K562 (cell line): ENCODE measurements at regions not wholly inside any gene's neighbourhood (a gene's known extent, or its start where the extent isn't known, plus 50 kb on each side); places are given as distances from the start of the nearest gene placed in this dataset.
A peak's percentile ranks its signal among the peaks of the same experiment; 100 is the strongest.
"Not testable (repeated sequence)": the region's sequence is repeated elsewhere in the genome, so short reads cannot be mapped to it uniquely, and the experiment has no call there.

Experiments
- ATAC-seq: fragments of 200-7000 bp; cut with Tn5 transposase; 3 replicates; pipeline ENCODE4 v1.9.1; 2020; ENCODE audit warnings: moderate library complexity
- BruUV-seq: library from RNA; stranded (reverse); fragments of 400-500 nt; replicated peaks from 2 replicates; lab custom pipeline; 2021; lab: Mats Ljungman, UMichigan
- CTCF ChIA-PET: fragments of 300-600 bp; formaldehyde crosslinking; extraction: SDS; loops from one replicate; lab custom pipeline; 2021; ENCODE audit warnings: low intra/inter-chr PET ratio; lab: Yijun Ruan, JAX
- POLR2A ChIA-PET: fragments of 300-600, 350-650 bp; sonication (Branson Sonifier 250); formaldehyde crosslinking; extraction: SDS; loops from one replicate; lab custom pipeline; 2021; ENCODE audit warnings: antibody characterized with exemption, inconsistent platforms; lab: Yijun Ruan, JAX
- DNase-seq, 4 experiments: peaks; one replicate each; pipeline versions ENCODE4 v3.0.0 to v3.0.0-alpha.2; 2011 to 2018; ENCODE audit warnings: low spot score in 3 of 4, mixed read lengths in 3 of 4; ENCODE audit errors: extremely low read depth in 1 of 4
- FAIRE-seq: peaks from 2 replicates; lab custom pipeline; 2011; peaks lifted over from hg19 to GRCh38; lab: Jason Lieb, UNC
- H2AFZ ChIP-seq: 2 replicates; pipeline ENCODE4 v1.6.0; 2011; ENCODE audit warnings: low read depth, low read length, control low read depth, inconsistent platforms
- H3K27ac ChIP-seq: fragments of 200-600 bp; 3 replicates; pipeline ENCODE4 v1.8.0; 2011; ENCODE audit warnings: low read depth, mild to moderate bottlenecking, control low read depth, inconsistent platforms, low read length, moderate library complexity, mixed read lengths; ENCODE audit errors: extremely low read depth
- H3K27me3 ChIP-seq, 2 experiments: fragments of 300-600 bp in 1 of 2; 2 replicates in 1 of 2; 3 replicates in 1 of 2; pipeline versions ENCODE4 v1.6.0 to v1.8.0; 2011; ENCODE audit warnings: inconsistent platforms in 2 of 2, low read length in 2 of 2, mild to moderate bottlenecking in 1 of 2, mixed read lengths in 1 of 2, moderate library complexity in 1 of 2; ENCODE audit not compliant: control insufficient read depth in 2 of 2, insufficient read depth in 2 of 2
- H3K36me3 ChIP-seq: fragments of 300-600 bp; 3 replicates; pipeline ENCODE4 v1.8.0; 2011; ENCODE audit warnings: mild to moderate bottlenecking, low read length, inconsistent platforms; ENCODE audit not compliant: control insufficient read depth, insufficient read depth
- H3K4me1 ChIP-seq, 2 experiments: fragments of 200-600 bp in 1 of 2; replicated peaks in 1 of 2; 2 replicates in 1 of 2; 3 replicates in 1 of 2; pipeline versions ENCODE4 v1.5.1 to v1.8.0; 2011; ENCODE audit warnings: inconsistent platforms in 2 of 2, low read length in 2 of 2, mild to moderate bottlenecking in 1 of 2, mixed read lengths in 1 of 2, moderate library complexity in 1 of 2; ENCODE audit not compliant: control insufficient read depth in 2 of 2, insufficient read depth in 2 of 2
- H3K4me2 ChIP-seq: 2 replicates; pipeline ENCODE4 v1.6.1; 2011; ENCODE audit warnings: low read length, control low read depth, inconsistent platforms, mixed read lengths; ENCODE audit not compliant: insufficient read depth
- H3K4me3 ChIP-seq: fragments of 200-600 bp; sonication (generic), shearing (Covaris generic); 2 replicates; pipeline ENCODE4 v1.5.1; 2016; ENCODE audit warnings: control low read depth, inconsistent platforms
- H3K79me2 ChIP-seq: fragments of 200-600 bp; 3 replicates; pipeline ENCODE4 v1.8.0; 2011; ENCODE audit warnings: low read length, inconsistent platforms; ENCODE audit not compliant: control insufficient read depth, insufficient read depth
- H3K9ac ChIP-seq, 2 experiments: 2 replicates each; pipeline versions ENCODE4 v1.6.0 to v1.6.1; 2011; ENCODE audit warnings: low read depth in 2 of 2, low read length in 2 of 2, control low read depth in 1 of 2, inconsistent platforms in 1 of 2, mild to moderate bottlenecking in 1 of 2, mixed read lengths in 1 of 2; ENCODE audit not compliant: insufficient read depth in 1 of 2
- H3K9me1 ChIP-seq: one replicate; pipeline ENCODE4 v1.6.0; 2011; ENCODE audit warnings: inconsistent platforms, mild to moderate bottlenecking, low read length, moderate library complexity; ENCODE audit not compliant: control insufficient read depth, insufficient read depth
- H3K9me3 ChIP-seq: replicated peaks from 2 replicates; pipeline ENCODE4 v1.5.1; 2011; ENCODE audit warnings: low read depth, low read length, inconsistent platforms; ENCODE audit not compliant: control insufficient read depth, insufficient read depth
- H4K20me1 ChIP-seq: replicated peaks from 2 replicates; pipeline ENCODE4 v1.6.1; 2011; ENCODE audit warnings: low read length, inconsistent platforms, mixed read lengths; ENCODE audit not compliant: control insufficient read depth, insufficient read depth
- NBN ChIP-seq: fragments of 450-650 bp; IDR thresholded peaks from 2 replicates; pipeline ENCODE4 v1.6.1; 2016; ENCODE audit warnings: low read depth, mild to moderate bottlenecking
- SMARCC2 ChIP-seq: fragments of 450-650 bp; IDR thresholded peaks from 2 replicates; pipeline ENCODE4 v1.6.1; 2017; ENCODE audit warnings: antibody characterized with exemption, moderate library complexity, mild to moderate bottlenecking, low read depth
- TGIF2 ChIP-seq: sonication (generic); formaldehyde crosslinking; IDR thresholded peaks from 2 replicates; pipeline ENCODE4 v1.8.1; 2022; ENCODE audit warnings: mild to moderate bottlenecking, missing genetic modification reagents, moderate library complexity
- TRIM28 ChIP-seq: fragments of 450-650 bp; IDR thresholded peaks from 2 replicates; pipeline ENCODE4 v1.6.1; 2017
- ZNF3 ChIP-seq: fragments of 250-450 bp; sonication (Bioruptor Pico); IDR thresholded peaks from 2 replicates; pipeline ENCODE4 v1.5.0; 2021; ENCODE audit warnings: mild to moderate bottlenecking, moderate library complexity
- ZNF507 ChIP-seq: conservative IDR thresholded peaks from 2 replicates; pipeline ENCODE4 v1.6.1; 2017; ENCODE audit warnings: missing genetic modification characterization, missing compliant biosample characterization
- WGBS: fragments of 100-300 bp; shearing (Covaris generic); methylation state at CpG from one replicate; pipeline ENCODE4 v1.1.6; 2016; ENCODE audit warnings: low coverage, mixed read lengths; ENCODE audit not compliant: insufficient coverage; ENCODE audit errors: missing lambda C conversion rate; 5-methylcytosine and 5-hydroxymethylcytosine counted together
- in situ Hi-C: fragments of 300-500 bp; cut with MboI; formaldehyde crosslinking; loops from 4 replicates; pipeline ENCODE4 v1.15.0; 2018; ENCODE audit warnings: inconsistent platforms, mixed read lengths
- intact Hi-C: fragments of 100-400 bp; cut with micrococcal nuclease; formaldehyde crosslinking; loops from 2 replicates; pipeline ENCODE4 v1.14.2; 2022
- TF ChIP-seq, protein P1 (sequence below): fragments of 250-450 bp; sonication (Bioruptor Pico); IDR thresholded peaks from 2 replicates; pipeline ENCODE4 v1.6.1; 2021; ENCODE audit warnings: mild to moderate bottlenecking
- TF ChIP-seq, protein P2 (sequence below): fragments of 250-450 bp; sonication (Bioruptor Pico); IDR thresholded peaks from 2 replicates; pipeline ENCODE4 v1.5.0; 2020; ENCODE audit warnings: mild to moderate bottlenecking, borderline replicate concordance
- TF ChIP-seq, protein P3 (sequence below): fragments of 450-650 bp; IDR thresholded peaks from 2 replicates; pipeline ENCODE4 v1.6.1; 2018; ENCODE audit warnings: mild to moderate bottlenecking, low read depth; ENCODE audit not compliant: partially characterized antibody

DNA sequence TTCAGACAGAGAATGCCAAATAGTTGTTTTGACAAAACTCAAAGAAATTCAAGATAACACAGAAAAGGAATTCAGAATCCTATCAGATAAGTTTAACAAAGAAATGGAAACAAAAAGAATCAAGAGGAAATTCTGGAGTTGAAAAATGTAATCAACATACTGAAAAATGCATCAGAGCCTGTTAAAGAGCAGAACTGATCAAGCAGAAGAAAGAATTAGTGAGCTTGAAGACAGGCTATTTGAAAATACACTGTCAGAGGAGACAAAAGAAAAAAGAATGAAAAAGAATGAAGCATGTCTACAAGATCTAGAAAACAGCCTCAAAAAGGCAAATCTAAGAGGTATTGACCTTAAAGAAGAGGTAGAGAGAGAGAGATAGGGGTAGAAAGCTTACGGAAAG is 77.7 kb upstream of the MAGI3 start:
- not testable (repeated sequence) for BruUV-seq, FAIRE-seq

DNA sequence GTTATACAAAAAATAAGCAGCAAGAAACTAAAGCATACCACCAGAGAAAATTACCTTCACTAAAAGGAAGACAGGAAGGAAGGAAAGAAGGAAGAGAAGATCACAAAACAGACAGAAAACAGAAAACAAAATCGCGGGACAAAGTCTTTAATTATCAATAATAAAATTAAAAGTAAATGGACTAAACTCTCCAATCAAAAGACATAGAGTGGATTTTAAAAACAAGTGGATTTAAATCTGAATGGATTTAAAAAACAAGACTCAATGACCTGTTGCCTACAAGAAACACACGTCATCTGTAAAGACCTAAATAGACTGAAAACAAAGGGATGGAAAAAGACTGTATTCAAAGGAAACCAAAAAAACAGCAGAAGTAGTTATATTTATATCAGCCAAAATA is 75.7 kb upstream of the MAGI3 start:
- no peaks in the 10 kb centered on the region for H3K4me1 ChIP-seq
- H4K20me1 ChIP-seq = no peaks in the 10 kb centered on the region
- ATAC-seq (no peak), FAIRE-seq (no peak), DNase-seq (no peak)
- H3K9ac ChIP-seq = no peak overlapping the region
- in situ Hi-C loops = no loop called here
- H3K9me1 ChIP-seq = no peaks in the 10 kb centered on the region
- no peak overlapping the region for H2AFZ ChIP-seq
- no peaks in the 10 kb centered on the region for H3K79me2 ChIP-seq
- H3K4me2 ChIP-seq = no peak overlapping the region
- intact Hi-C loops = no loop called here
- no peaks in the 10 kb centered on the region for H3K36me3 ChIP-seq
- no peak overlapping the region for H3K27ac ChIP-seq
- WGBS = 11% methylated on average over 3 of the region's 3 CpGs
- TF ChIP-seq ZNF3 (no peak), SMARCC2 (no peak), TGIF2 (CRISPR knock-in tag) (no peak), ZNF507 (tag) (peak; percentile 92), NBN (no peak)
- TF ChIP-seq, protein P1, sequence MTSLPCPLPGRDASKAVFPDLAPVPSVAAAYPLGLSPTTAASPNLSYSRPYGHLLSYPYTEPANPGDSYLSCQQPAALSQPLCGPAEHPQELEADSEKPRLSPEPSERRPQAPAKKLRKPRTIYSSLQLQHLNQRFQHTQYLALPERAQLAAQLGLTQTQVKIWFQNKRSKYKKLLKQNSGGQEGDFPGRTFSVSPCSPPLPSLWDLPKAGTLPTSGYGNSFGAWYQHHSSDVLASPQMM (CRISPR knock-in tag) = no peak
- TF ChIP-seq, protein P2, sequence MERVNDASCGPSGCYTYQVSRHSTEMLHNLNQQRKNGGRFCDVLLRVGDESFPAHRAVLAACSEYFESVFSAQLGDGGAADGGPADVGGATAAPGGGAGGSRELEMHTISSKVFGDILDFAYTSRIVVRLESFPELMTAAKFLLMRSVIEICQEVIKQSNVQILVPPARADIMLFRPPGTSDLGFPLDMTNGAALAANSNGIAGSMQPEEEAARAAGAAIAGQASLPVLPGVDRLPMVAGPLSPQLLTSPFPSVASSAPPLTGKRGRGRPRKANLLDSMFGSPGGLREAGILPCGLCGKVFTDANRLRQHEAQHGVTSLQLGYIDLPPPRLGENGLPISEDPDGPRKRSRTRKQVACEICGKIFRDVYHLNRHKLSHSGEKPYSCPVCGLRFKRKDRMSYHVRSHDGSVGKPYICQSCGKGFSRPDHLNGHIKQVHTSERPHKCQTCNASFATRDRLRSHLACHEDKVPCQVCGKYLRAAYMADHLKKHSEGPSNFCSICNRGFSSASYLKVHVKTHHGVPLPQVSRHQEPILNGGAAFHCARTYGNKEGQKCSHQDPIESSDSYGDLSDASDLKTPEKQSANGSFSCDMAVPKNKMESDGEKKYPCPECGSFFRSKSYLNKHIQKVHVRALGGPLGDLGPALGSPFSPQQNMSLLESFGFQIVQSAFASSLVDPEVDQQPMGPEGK = no peak
- ChIA-PET POLR2A (no interaction called here), CTCF (no interaction called here)
- no peak overlapping the region for H3K4me3 ChIP-seq
- no peaks in the 10 kb centered on the region for H3K9me3 ChIP-seq
- BruUV-seq = no TSS peak
- no peaks in the 10 kb centered on the region; a peak in 1 of 5 replicates for H3K27me3 ChIP-seq

More for the DNA sequence above, 77.7 kb upstream of the MAGI3 start:
- H3K4me2 ChIP-seq, CTCF ChIA-PET, H3K79me2 ChIP-seq, H3K27me3 ChIP-seq, H3K9me3 ChIP-seq, H3K4me1 ChIP-seq, intact Hi-C loops, in situ Hi-C loops, H3K9ac ChIP-seq, H2AFZ ChIP-seq, H3K27ac ChIP-seq, H4K20me1 ChIP-seq, H3K9me1 ChIP-seq, H3K4me3 ChIP-seq, ATAC-seq, DNase-seq, H3K36me3 ChIP-seq: not testable (repeated sequence)
- POLR2A ChIA-PET = interaction anchor here (0.7 to 2.3 kb wide), 2 partner anchors 10 to 145 kb away, joined by 3 to 7 read pairs; no protein-coding TSS in a partner anchor
- WGBS = 21% methylated on average over 1 of the region's 1 CpG
- TF ChIP-seq, protein P3, sequence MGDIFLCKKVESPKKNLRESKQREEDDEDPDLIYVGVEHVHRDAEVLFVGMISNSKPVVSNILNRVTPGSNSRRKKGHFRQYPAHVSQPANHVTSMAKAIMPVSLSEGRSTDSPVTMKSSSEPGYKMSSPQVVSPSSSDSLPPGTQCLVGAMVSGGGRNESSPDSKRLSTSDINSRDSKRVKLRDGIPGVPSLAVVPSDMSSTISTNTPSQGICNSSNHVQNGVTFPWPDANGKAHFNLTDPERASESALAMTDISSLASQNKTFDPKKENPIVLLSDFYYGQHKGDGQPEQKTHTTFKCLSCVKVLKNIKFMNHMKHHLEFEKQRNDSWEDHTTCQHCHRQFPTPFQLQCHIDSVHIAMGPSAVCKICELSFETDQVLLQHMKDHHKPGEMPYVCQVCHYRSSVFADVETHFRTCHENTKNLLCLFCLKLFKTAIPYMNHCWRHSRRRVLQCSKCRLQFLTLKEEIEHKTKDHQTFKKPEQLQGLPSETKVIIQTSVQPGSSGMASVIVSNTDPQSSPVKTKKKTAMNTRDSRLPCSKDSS = peak; percentile 71
- TF ChIP-seq TRIM28 = peak; percentile 70; the same call in 1 of the 2 replicates
